Activated naive CD4-positive, alpha-beta T cell treated with anti-CD3 and anti-CD28 coated beads, Interleukin-2, amount 10 ng/mL, durations not matched to agents 7 days and 5 days (primary cell): ENCODE measurements at regions not wholly inside any gene's neighbourhood (a gene's known extent, or its start where the extent isn't known, plus 50 kb on each side); places are given as distances from the start of the nearest gene placed in this dataset.

Experiments
- CTCF ChIA-PET: fragments of 350-600 bp; sonication (Branson Sonifier 250); formaldehyde crosslinking; loops from one replicate; lab custom pipeline; 2021; ENCODE audit warnings: antibody characterized with exemption; lab: Charles Lee
- DNase-seq: peaks from one replicate; pipeline ENCODE4 v3.0.0-alpha.2; 2020
- H3K27ac Mint-ChIP-seq: one replicate; pipeline ENCODE4 v1.8.0; 2021; ENCODE audit warnings: mild to moderate bottlenecking, moderate library complexity, mixed read lengths
- H3K27me3 Mint-ChIP-seq: one replicate; pipeline ENCODE4 v1.8.0; 2021; ENCODE audit warnings: mild to moderate bottlenecking, mixed read lengths
- H3K36me3 Mint-ChIP-seq: one replicate; pipeline ENCODE4 v1.8.0; 2021; ENCODE audit warnings: mixed read lengths
- H3K4me1 Mint-ChIP-seq: one replicate; pipeline ENCODE4 v1.8.0; 2021; ENCODE audit warnings: mixed read lengths
- H3K4me3 Mint-ChIP-seq: one replicate; pipeline ENCODE4 v1.8.0; 2021; ENCODE audit warnings: mild to moderate bottlenecking, moderate library complexity, mixed read lengths
- H3K9me3 Mint-ChIP-seq: one replicate; pipeline ENCODE4 v1.8.0; 2021; ENCODE audit warnings: mixed read lengths

DNA sequence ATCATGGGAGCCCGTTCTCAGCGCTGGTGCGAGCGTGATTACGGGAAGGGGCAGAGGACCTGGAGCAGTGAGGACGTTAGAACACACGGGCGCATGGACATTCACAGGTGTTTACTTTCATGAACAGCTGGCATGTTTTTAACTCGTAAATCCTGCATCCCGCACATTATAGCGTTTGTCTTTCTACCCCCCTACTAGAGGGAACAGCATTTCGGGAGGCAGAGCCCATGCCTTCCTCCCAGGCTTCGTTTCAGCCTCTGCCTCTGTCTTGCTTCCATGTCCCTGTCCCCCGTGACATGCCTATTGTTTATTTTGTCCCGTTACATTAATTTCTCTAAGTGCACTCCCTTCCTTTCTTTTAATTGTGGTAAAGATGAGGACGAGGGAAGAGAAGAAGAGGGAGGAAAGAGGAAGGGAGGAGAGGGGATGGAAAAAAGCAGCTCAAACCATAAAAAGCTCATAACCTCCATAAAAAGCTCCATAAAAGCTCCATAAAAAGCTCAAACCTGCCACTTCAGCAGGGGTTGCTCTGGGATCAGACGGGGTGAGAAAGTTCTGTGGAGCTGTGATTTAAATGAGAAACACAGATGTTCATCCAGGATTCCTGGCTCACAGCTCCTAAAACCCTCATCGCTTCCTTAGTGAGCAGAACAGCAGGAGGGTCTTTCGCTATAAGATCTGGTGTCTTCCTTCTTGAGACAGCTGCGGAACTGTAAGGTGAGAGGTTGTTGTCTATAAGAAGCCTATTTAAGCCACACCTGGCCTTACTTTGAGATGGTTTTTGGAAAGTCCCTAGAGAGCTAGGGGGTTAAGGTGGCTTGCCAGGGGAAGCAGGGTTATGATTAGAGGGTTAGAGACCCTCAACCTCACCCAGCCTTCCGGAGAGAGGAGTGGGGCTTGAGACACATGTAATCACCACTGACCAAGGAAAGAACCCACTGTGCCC is 66.6 kb upstream of the SNTG2 start:
- Mint-ChIP-seq H3K27ac (no peak overlapping the region), H3K27me3 (peaks cover 32% of the 10 kb centered on the region), H3K4me1 (no peaks in the 10 kb centered on the region), H3K4me3 (no peak overlapping the region), H3K36me3 (no peaks in the 10 kb centered on the region), H3K9me3 (no peaks in the 10 kb centered on the region)
- no peak for DNase-seq
- CTCF ChIA-PET = no interaction called here

DNA sequence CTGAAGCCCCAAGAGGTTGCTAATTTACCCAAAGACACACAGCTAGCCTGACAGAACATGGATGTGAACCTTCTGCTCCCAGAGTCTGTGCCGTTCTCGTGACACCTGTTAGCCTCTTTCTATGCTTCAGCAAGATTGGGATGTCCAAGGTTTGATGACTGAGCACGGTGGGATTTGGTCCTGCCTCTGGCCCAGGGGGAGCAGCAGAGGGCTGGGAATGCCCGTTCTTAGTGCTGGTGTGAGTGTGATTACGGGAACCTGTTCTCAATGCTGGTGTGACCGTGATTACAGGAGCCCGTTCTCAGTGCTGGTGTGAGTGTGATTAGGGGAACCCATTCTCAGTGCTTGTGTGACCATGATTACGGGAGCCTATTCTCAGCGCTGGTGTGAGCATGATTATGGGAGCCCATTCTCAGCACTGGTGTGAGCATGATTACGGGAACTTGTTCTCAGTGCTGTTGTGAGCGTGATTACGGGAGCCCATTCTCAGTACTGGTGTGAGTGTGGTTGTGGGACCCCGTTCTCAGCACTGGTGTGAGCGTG is 67.3 kb upstream of the SNTG2 start:
- DNase-seq = no peak
- Mint-ChIP-seq H3K27me3 (peaks cover 35% of the 10 kb centered on the region), H3K4me1 (no peaks in the 10 kb centered on the region), H3K4me3 (no peak overlapping the region), H3K9me3 (no peaks in the 10 kb centered on the region), H3K36me3 (no peaks in the 10 kb centered on the region), H3K27ac (no peak overlapping the region)
- CTCF ChIA-PET = no interaction called here

DNA sequence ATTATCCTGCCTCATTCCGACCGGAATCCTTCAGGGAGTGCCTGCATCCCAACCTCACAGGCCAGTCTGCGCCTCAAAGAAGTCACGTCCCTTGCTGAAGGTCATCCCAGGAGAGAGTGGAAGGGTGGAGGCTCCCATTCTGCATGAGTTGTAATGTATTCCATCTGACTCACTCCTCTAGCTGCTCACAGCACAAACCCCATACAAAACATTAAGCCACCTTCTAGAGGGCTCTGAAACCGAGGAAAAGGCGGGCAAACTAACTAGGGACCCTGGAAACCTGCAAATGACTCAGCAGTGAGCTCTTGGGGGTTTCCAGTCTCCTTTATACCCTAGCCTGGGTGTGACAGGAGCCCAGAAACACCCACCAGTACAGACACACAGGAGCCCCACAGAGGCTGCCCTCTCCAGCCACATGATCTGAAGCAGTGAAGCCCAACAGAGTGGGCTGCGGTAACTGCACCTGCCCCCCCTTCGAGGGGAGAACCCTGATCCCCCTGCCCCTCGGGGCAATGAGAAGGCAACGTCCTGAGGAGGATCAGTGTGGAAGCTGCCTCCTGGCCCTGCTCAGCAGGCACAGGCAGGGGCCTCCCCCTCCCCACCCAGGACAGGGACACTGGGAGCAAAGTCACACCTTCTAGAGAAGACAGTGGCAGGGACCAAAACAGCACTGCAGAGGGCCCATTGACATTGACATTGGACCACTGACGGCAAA is 69.3 kb upstream of the SNTG2 start:
- DNase-seq = no peak
- Mint-ChIP-seq H3K27ac (no peak overlapping the region), H3K9me3 (no peaks in the 10 kb centered on the region), H3K4me1 (no peaks in the 10 kb centered on the region), H3K27me3 (peaks cover 33% of the 10 kb centered on the region), H3K36me3 (no peaks in the 10 kb centered on the region), H3K4me3 (no peak overlapping the region)
- CTCF ChIA-PET = no interaction called here

DNA sequence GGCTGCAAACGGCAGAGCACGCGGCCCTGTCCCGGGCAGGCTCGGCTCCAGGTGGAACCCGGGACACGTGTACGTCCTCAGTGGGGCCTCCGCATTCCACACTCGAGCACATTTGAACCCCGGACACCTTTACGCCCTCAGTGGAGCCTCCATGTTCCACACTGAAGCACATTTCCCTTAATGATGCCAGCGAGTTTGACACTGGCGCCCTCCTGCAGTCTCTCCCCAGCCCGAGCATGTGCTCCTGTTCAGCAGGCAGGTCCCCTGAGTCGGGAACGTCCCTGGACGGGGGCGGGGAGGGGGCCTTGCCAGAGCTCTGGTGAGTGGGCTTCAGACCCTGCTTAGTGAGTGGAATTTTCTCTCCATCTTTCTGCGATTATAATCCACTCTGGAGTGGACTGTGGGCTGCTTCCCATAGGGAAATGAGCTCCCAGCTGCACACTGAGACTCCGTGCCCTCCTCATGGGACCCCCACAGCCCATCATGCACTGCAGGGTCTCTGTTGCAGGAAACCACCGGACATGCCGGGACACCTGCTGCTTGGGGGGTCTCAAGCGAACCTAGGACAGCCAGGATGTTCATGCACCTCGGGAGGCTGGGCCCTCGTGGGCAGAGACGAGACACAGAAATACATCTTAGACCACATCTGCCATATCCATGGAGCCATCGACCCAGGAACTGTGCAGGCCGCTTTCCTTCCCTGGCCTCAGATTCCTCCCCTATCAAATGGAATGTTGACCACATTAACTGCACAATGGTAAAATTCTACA is 70.3 kb upstream of the SNTG2 start:
- DNase-seq = no peak
- no peaks in the 10 kb centered on the region for H3K9me3 Mint-ChIP-seq
- H3K4me1 Mint-ChIP-seq = no peaks in the 10 kb centered on the region
- H3K36me3 Mint-ChIP-seq = no peaks in the 10 kb centered on the region
- CTCF ChIA-PET = no interaction called here
- H3K27me3 Mint-ChIP-seq = peaks cover 33% of the 10 kb centered on the region
- no peak overlapping the region for H3K27ac Mint-ChIP-seq
- H3K4me3 Mint-ChIP-seq = no peak overlapping the region

DNA sequence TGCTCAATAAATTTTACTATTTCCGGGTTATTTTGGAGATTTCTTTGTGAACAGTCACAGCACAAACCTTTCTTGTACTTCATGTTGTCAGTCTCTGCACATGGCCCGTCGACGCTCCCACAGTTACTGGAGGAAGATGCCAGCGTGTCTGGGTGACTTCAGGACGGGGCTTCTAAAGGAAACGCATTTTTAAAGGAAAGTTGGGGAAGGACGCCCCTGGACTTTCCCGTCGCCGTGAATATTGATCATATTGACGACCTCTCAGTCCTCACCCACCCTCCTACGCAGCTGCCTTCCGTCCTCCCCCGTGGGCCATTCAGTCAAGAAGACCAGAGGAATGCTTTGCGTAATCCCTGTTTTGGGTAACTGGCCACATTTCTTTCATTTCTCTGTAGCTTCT is 71.1 kb upstream of the SNTG2 start:
- Mint-ChIP-seq H3K4me1 (no peaks in the 10 kb centered on the region), H3K9me3 (no peaks in the 10 kb centered on the region), H3K27me3 (peaks cover 29% of the 10 kb centered on the region), H3K4me3 (no peak overlapping the region), H3K36me3 (no peaks in the 10 kb centered on the region), H3K27ac (no peak overlapping the region)
- no peak for DNase-seq
- CTCF ChIA-PET = no interaction called here

DNA sequence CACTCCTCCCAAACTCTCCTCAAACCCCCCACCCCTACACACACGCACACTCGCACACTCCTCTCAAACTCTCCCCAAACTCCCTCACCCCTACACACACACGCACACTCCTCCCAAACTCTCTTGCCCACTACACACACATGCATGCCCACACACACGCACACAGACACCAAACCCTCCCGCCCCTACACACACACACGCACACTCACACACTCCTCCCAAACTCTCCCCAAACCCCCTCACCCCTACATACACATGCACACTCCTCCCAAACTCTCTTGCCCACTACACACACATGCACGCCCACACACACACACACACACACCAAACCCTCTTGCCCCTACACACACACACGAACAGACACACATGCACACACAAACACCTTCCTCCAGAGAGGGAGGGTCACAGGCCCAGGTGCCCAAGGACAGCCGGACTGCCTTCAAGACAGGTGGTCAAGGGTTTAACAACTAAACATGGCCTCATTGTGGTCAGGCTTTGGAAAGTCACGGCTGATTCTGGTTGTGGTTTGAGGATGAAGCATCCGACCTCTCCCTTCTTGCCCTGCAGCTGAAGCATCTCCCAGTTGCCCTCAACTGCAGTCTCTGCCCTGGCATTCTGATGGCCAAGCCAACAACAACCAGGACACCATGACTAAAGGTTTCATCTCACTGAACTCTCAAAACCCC is 72.3 kb upstream of the SNTG2 start:
- H3K4me3 Mint-ChIP-seq = no peak overlapping the region
- H3K4me1 Mint-ChIP-seq = no peaks in the 10 kb centered on the region
- CTCF ChIA-PET = no interaction called here
- no peak for DNase-seq
- H3K27me3 Mint-ChIP-seq = peaks cover 19% of the 10 kb centered on the region
- no peak overlapping the region for H3K27ac Mint-ChIP-seq
- H3K36me3 Mint-ChIP-seq = no peaks in the 10 kb centered on the region
- H3K9me3 Mint-ChIP-seq = no peaks in the 10 kb centered on the region

DNA sequence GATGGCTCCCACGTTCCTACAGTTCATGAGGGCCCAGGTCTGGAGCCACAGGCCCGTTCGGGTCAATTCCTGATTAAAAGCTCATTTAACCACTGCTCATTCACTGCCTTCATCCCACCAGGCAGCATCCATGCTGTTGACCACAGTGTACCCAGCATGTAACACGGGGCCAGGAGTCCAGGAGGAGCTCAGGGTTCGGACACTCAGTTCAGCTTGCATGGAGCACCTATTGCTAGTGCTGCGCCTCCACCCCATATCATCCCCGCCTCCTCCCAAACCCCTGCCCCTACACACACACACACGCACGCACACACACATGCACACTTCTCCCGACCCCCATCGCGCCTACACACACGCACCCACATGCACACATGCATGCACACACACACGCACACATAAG is 72.9 kb upstream of the SNTG2 start:
- Mint-ChIP-seq H3K36me3 (no peaks in the 10 kb centered on the region), H3K27me3 (peaks cover 13% of the 10 kb centered on the region), H3K4me3 (no peak overlapping the region), H3K27ac (no peak overlapping the region), H3K9me3 (no peaks in the 10 kb centered on the region), H3K4me1 (no peaks in the 10 kb centered on the region)
- CTCF ChIA-PET = no interaction called here
- no peak for DNase-seq

DNA sequence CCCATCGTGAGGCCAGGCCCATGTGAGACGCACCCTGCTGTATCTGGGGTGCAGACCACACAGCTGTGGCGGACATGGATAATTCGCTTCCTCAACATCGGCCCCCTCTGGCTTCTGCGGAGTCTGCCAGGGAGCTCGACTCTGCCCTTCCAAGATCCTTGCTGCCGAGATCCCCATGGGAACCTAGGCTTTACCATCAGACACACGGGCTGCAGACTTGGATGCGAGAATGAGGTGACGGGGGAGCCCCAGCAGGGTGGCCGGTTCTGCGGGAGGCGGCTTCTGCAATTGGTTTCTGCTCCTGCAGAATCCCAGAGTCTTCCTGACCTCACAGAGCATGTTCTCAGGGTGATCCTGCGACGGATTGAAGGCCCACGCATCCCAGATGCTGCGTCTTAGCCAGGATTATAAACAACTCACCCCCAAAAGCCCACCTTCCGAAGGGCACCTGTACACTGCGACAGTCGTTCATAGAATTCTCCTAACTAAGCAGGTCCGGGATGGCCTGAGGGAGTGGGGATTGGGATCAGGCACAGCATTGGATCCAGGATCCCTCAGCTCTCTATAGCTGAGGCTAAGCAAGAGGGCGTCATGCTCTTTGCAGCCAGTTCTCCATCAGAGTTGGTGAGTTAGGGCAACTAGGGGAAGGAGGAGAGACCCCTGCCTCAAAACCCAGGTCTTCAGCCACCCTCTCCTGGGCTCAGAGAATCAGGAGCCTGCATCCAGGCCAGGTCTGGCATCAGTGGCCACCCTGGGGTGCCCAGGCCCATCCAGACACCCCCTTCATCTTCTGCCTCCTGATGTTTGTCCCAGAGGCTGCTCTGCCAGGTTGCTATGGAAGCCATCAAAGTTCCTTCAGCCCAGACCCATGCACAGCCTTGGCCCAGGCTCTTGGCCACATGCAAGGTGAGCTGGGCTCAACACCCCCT is 74.7 kb upstream of the SNTG2 start:
- CTCF ChIA-PET = no interaction called here
- DNase-seq = no peak
- Mint-ChIP-seq H3K9me3 (no peaks in the 10 kb centered on the region), H3K4me1 (no peaks in the 10 kb centered on the region), H3K4me3 (no peak overlapping the region), H3K27me3 (peaks cover 13% of the 10 kb centered on the region), H3K36me3 (no peaks in the 10 kb centered on the region), H3K27ac (peak overlapping the region; percentile 7)

DNA sequence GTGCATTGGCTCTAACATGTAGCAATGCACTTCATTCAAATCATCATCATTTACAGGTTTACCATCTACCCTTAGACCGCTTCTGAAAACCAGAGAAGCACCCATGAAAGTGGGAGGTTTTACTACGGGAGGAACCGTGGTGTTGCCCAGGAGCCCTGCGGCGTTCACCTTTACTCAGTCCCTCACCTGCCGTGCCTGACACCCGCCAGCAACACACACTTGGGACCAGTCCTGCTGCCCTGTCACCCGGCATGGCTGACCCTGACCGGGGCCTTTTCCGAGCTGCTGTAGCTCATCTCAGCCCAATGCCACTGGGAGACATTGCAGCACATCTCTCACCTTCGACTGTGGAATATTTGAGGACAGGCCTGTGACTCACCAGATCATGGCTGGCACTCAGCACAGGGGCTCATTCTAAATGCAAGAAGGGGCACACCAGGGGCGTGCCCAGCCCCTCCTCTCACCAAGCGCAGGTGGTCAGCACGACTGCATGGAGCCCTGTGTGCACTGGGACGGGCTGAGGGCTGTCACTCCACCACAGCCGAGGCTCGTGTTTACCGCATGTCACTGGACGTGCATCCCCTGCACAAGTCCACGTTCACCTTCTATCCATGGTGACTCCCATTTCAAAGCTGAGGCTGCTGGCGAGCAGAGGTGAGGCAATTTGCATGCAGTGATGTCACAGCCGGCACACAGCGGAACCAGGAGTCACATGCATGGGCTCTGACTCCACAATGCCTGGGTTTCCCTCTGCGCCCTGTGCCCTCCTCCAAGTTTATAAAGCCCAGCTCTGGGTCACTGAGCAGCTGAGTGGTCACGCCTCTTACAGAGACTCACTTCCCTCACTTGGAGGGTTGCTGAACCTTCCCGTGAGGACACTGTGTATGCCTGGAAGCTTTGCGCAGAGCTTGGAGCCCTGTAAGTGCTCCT is 76.7 kb upstream of the SNTG2 start:
- Mint-ChIP-seq H3K4me1 (peaks cover 4% of the 10 kb centered on the region), H3K27me3 (peaks cover 24% of the 10 kb centered on the region), H3K4me3 (no peak overlapping the region), H3K9me3 (no peaks in the 10 kb centered on the region), H3K36me3 (no peaks in the 10 kb centered on the region), H3K27ac (no peak overlapping the region)
- CTCF ChIA-PET = no interaction called here
- DNase-seq = no peak

DNA sequence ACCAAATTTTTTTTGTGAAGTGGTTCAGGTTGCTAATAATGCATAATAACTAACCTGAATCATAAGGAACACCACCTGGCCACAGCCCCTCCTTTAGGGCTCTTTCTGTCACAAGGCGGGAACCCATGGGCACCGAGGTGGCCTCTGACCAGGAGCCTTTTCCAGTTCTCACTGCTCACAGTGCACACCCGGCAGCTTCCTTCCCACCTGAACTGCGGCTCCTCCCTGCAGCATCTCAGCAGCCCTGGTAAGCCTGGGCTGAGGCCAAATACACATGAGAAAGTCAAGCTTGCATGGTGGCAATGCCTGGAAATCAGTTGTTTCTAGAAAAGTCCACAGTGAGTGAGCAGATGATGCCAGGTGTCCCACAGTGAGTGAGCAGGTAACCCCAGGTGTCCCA is 77.6 kb upstream of the SNTG2 start:
- Mint-ChIP-seq H3K36me3 (no peaks in the 10 kb centered on the region), H3K27me3 (peaks cover 21% of the 10 kb centered on the region), H3K4me1 (peaks cover 4% of the 10 kb centered on the region), H3K4me3 (no peak overlapping the region), H3K9me3 (no peaks in the 10 kb centered on the region), H3K27ac (no peak overlapping the region)
- CTCF ChIA-PET = no interaction called here
- no peak for DNase-seq

DNA sequence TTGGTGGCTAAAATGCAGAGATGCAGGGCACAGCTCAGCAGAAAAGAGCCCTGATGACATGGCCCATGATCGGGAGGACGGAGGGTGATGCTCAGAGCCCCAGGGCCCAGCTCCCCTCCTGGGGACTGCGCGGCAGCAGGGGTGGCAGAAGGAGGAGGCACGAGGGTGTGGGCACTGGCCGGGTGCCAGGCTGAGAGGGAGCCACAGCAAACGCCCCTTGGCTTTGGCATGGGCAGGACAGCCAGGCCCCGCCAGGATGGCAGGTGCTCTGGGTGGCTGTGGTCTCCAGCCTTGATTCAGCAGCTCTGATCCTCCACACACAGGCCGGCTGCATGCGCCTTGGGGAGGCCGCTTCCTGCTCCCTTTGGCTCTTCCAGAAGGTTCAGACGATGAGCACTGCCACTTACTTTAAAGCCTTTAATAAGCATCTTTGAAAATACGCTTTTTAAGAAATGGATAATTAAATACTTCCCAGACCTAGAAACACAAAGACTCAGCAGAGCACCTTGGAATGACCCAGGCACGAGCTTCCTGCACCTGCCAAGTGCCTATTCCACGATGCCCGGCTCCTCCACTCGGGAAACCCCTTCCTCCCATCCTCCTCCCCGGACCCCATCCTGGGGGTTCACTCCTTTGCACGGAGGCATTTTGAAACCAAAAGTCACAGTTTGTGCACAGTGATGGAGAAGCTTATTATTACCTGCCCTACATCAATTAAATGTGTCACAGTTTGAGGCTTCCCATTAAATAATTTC is 78.5 kb upstream of the SNTG2 start:
- no peak for DNase-seq
- no peak overlapping the region for H3K27ac Mint-ChIP-seq
- no peaks in the 10 kb centered on the region for H3K36me3 Mint-ChIP-seq
- H3K4me1 Mint-ChIP-seq = peaks cover 4% of the 10 kb centered on the region
- CTCF ChIA-PET = no interaction called here
- no peaks in the 10 kb centered on the region for H3K9me3 Mint-ChIP-seq
- peaks cover 27% of the 10 kb centered on the region for H3K27me3 Mint-ChIP-seq
- H3K4me3 Mint-ChIP-seq = no peak overlapping the region
